DMS53 treated with DMSO at 0.1 percent for 48 hours (cell line): ENCODE measurements at regions not wholly inside any gene's neighbourhood (a gene's known extent, or its start where the extent isn't known, plus 50 kb on each side); places are given as distances from the start of the nearest gene placed in this dataset.

ENCODE experiments used
- DNase-seq: peaks from one replicate; lab custom pipeline; 2025; ENCODE audit not compliant: unreplicated experiment; lab: John Stamatoyannopoulos, UW

- DNase-seq, result no peak
Measured at GRCh38 chr2:2809771-2810170, 478.7 kb upstream of the MYT1L start.

- no peak for DNase-seq
Measured at GRCh38 chr2:2808551-2809058, 477.5 kb upstream of the MYT1L start.

- DNase-seq, result no peak
Measured at GRCh38 chr2:2806711-2807110, 475.6 kb upstream of the MYT1L start.

GRCh38 chr2:2805263-2805662, 474.2 kb upstream of the MYT1L start:
- no peak for DNase-seq

- no peak for DNase-seq
Measured at GRCh38 chr2:2804528-2804927, 473.5 kb upstream of the MYT1L start.

GRCh38 chr2:2801458-2801857, 470.4 kb upstream of the MYT1L start:
- no peak for DNase-seq

- DNase-seq, result no peak
Measured at GRCh38 chr2:2800697-2801096, 469.6 kb upstream of the MYT1L start.

GRCh38 chr2:2800001-2800400, 468.9 kb upstream of the MYT1L start:
- no peak for DNase-seq

GRCh38 chr2:2799151-2799697, 468.1 kb upstream of the MYT1L start:
- no peak for DNase-seq

- no peak for DNase-seq
Measured at GRCh38 chr2:2798337-2798736, 467.3 kb upstream of the MYT1L start.

- DNase-seq, result no peak
Measured at GRCh38 chr2:2797797-2798196, 466.7 kb upstream of the MYT1L start.

GRCh38 chr2:2796207-2796606, 465.1 kb upstream of the MYT1L start:
- no peak for DNase-seq

- no peak for DNase-seq
Measured at GRCh38 chr2:2795438-2796091, 464.5 kb upstream of the MYT1L start.

GRCh38 chr2:2793925-2794560, 463.0 kb upstream of the MYT1L start:
- DNase-seq, result no peak

GRCh38 chr2:2793514-2793913, 462.4 kb upstream of the MYT1L start:
- DNase-seq, result no peak

- no peak for DNase-seq
Measured at GRCh38 chr2:2791606-2792005, 460.5 kb upstream of the MYT1L start.

GRCh38 chr2:2791031-2791430, 460.0 kb upstream of the MYT1L start:
- no peak for DNase-seq

GRCh38 chr2:2788076-2788475, 457.0 kb upstream of the MYT1L start:
- no peak for DNase-seq

- no peak for DNase-seq
Measured at GRCh38 chr2:2787301-2787907, 456.3 kb upstream of the MYT1L start.

GRCh38 chr2:2782007-2782406, 450.9 kb upstream of the MYT1L start:
- DNase-seq, result no peak

- no peak for DNase-seq
Measured at GRCh38 chr2:2779727-2780126, 448.7 kb upstream of the MYT1L start.

GRCh38 chr2:2777876-2778275, 446.8 kb upstream of the MYT1L start:
- DNase-seq, result no peak
